Thyroid gland (tissue), 4 donors: ENCODE measurements at regions not wholly inside any gene's neighbourhood (a gene's known extent, or its start where the extent isn't known, plus 50 kb on each side); places are given as distances from the start of the nearest gene placed in this dataset.

Experiments used
- DNase-seq, 2 donors: peaks; one replicate each; pipeline ENCODE4 v3.0.0-alpha.2; 2019
- H3K27ac ChIP-seq, 3 donors: fragments of 200-600 bp; sonication (generic); 1 replicate in 2 of 3; 2 replicates in 1 of 3; pipeline ENCODE4 v1.5.1; 2016 to 2019; ENCODE audit warnings: mild to moderate bottlenecking in 1 of 3, moderate library complexity in 1 of 3
- H3K27me3 ChIP-seq: fragments of 200-600 bp; sonication (generic); one replicate; pipeline ENCODE4 v1.5.1; 2019
- H3K36me3 ChIP-seq, 2 donors: fragments of 200-600 bp; sonication (generic); one replicate each; pipeline ENCODE4 v1.5.1; 2016 to 2019
- H3K4me1 ChIP-seq, 2 donors: fragments of 200-600 bp; sonication (generic); one replicate each; pipeline ENCODE4 v1.5.1; 2017 to 2019
- H3K4me3 ChIP-seq, 3 donors: fragments of 200-600 bp; sonication (generic); replicated peaks in 1 of 3; 1 replicate in 2 of 3; 2 replicates in 1 of 3; pipeline ENCODE4 v1.5.1; 2016; ENCODE audit warnings: mild to moderate bottlenecking in 1 of 3
- H3K9me3 ChIP-seq: fragments of 200-600 bp; sonication (generic); one replicate; pipeline ENCODE4 v1.5.1; 2017
- CTCF ChIP-seq, 6 experiments: fragments of 200-600 bp in 3 of 6; fragments of 450-650 bp in 3 of 6; sonication (generic) in 3 of 6; IDR thresholded peaks; one replicate each; pipeline ENCODE4 v1.5.1; 2016 to 2019; ENCODE audit warnings: antibody characterized with exemption in 6 of 6, mild to moderate bottlenecking in 2 of 6, inconsistent platforms in 1 of 6, moderate library complexity in 1 of 6
- POLR2A ChIP-seq, 2 donors: fragments of 450-650 bp; IDR thresholded peaks; one replicate each; pipeline ENCODE4 v1.6.1; 2017; ENCODE audit warnings: antibody characterized with exemption in 2 of 2, mild to moderate bottlenecking in 2 of 2, moderate library complexity in 1 of 2
- WGBS, 2 donors: methylation state at CpG; one replicate each; pipeline ENCODE4 v1.1.5; 2017; 5-methylcytosine and 5-hydroxymethylcytosine counted together
- intact Hi-C: fragments of 100-400 bp; cut with DNase I; formaldehyde crosslinking; loops from one replicate; pipeline ENCODE4 v1.15.1; 2023

DNA sequence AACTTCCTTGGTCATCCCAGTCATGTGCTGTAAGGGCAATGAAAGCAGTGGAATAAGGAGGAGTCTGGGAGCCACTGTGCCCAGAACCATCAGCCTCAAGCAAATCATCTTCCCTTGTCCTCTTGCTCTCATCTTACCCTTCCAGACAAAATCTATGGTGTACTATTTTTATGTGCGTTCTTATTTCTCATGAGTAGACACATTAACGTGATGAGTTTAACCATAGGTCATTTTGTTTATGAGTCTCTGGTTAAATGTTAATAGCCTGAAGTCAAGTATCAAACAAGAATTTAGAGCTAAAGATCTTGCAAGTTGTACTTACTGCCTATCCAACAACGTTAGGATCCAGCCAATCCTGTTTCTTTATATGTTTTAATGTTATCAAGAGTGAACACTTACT is 495.3 kb downstream of the SPRY1 start:
- no peak for TF ChIP-seq CTCF (IDR thresholded peaks at IDR 0.05)

GRCh38 chr4:123892368-123892976 is 495.9 kb downstream of the SPRY1 start:
- no peak for DNase-seq
- Histone ChIP-seq H3K9me3 (no peaks in the 10 kb centered on the region), H3K4me3 (no peak overlapping the region), H3K27me3 (no peaks in the 10 kb centered on the region), H3K36me3 (no peaks in the 10 kb centered on the region), H3K27ac (peak overlapping the region in 1 of 3 donors; percentile 45), H3K4me1 (peaks cover 0 to 6% of the 10 kb centered on the region in 2 donors)
- TF ChIP-seq CTCF (IDR thresholded peaks at IDR 0.05) = no peak
- TF ChIP-seq POLR2A (IDR thresholded peaks at IDR 0.05) = no peak
- WGBS, 2 donors = 78 to 88% methylated on average over 4 of the region's 4 CpGs
- intact Hi-C loops = no loop called here

More for the DNA sequence above, 495.3 kb downstream of the SPRY1 start:
- H3K4me1 ChIP-seq = peaks cover 0 to 6% of the 10 kb centered on the region in 2 donors
- no peaks in the 10 kb centered on the region for H3K27me3 ChIP-seq
- H3K27ac ChIP-seq = no peak overlapping the region
- intact Hi-C loops = no loop called here
- H3K4me3 ChIP-seq = no peak overlapping the region
- no peaks in the 10 kb centered on the region for H3K36me3 ChIP-seq
- DNase-seq = no peak
- H3K9me3 ChIP-seq = no peaks in the 10 kb centered on the region
- WGBS, 2 donors = 82 to 83% methylated on average over 3 of the region's 3 CpGs

- Histone ChIP-seq H3K36me3 (no peaks in the 10 kb centered on the region), H3K4me1 (peaks cover 0 to 6% of the 10 kb centered on the region in 2 donors), H3K27me3 (no peaks in the 10 kb centered on the region), H3K4me3 (no peak overlapping the region), H3K27ac (peak overlapping the region in 1 of 3 donors; percentile 45), H3K9me3 (no peaks in the 10 kb centered on the region)
- no peak for DNase-seq
- no peak for TF ChIP-seq CTCF (IDR thresholded peaks at IDR 0.05)
- TF ChIP-seq POLR2A (IDR thresholded peaks at IDR 0.05) = no peak
- 64 to 67% methylated on average over 9 of the region's 9 CpGs for WGBS, 2 donors
- intact Hi-C loops = no loop called here
These were observed 496.7 kb downstream of the SPRY1 start for GRCh38 chr4:123893011-123893981.

DNA sequence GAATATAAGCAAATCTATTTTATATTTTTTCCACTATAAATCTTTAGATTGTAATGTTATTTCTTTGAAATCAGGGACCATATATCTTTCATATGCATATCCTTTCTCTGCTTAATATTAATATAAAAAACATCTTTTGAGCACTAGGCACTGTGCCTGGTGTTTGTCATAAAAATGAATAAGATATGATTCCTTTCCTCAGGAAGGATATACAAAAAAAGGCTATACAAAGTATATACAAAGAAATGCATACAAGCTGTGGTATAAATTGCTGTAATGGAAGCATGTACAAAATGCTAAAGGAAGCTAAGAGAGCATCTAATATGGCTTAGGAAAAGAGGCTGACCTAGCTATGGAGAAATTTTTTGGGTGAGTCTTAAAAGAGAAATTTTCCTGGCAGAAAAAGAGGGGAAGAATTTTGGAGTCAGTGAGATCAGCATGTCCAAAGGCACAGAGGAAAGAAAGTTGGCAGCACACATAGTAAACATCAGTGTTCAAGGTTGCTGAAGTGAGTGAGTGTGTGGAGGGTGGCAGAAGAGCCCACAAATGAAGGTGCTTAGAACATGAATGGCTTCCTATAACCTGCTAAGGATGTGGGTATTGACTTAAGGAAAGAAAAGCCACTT is 500.0 kb downstream of the SPRY1 start:
- Histone ChIP-seq H3K36me3 (no peaks in the 10 kb centered on the region), H3K27ac (no peak overlapping the region), H3K9me3 (no peaks in the 10 kb centered on the region), H3K27me3 (no peaks in the 10 kb centered on the region), H3K4me1 (peaks cover 0 to 6% of the 10 kb centered on the region in 2 donors), H3K4me3 (no peak overlapping the region)
- no peak for DNase-seq
- TF ChIP-seq CTCF (IDR thresholded peaks at IDR 0.05) = no peak
- TF ChIP-seq POLR2A (IDR thresholded peaks at IDR 0.05) = no peak
- intact Hi-C loops = no loop called here
